Activated T-cell treated with anti-CD3 and anti-CD28 coated beads for 24 hours (primary cell): ENCODE measurements at regions not wholly inside any gene's neighbourhood (a gene's known extent, or its start where the extent isn't known, plus 50 kb on each side); places are given as distances from the start of the nearest gene placed in this dataset.

ENCODE experiments used
- DNase-seq: peaks from one replicate; pipeline ENCODE4 v3.0.0-alpha.2; 2020; ENCODE audit warnings: low read depth

DNA sequence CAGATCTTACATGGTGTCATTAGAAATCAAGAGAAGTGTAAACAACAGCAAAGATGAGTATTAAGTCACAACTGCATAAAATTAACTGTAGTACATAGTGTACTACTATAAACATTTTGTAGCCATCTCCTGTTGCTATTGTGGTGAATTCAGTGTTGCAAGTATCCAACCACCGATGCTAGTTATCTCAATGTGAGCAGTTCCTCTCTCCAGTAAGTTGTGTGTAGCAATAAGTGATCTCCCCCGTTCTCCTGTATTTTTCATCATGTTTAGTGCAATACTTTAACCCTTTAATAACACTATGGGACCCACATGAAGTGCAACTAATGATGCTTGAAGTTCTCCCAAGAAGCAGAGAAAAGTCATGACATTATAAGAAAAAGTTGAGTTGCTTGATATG, 264.7 kb upstream of the KCNH8 start:
- DNase-seq = no peak

DNA sequence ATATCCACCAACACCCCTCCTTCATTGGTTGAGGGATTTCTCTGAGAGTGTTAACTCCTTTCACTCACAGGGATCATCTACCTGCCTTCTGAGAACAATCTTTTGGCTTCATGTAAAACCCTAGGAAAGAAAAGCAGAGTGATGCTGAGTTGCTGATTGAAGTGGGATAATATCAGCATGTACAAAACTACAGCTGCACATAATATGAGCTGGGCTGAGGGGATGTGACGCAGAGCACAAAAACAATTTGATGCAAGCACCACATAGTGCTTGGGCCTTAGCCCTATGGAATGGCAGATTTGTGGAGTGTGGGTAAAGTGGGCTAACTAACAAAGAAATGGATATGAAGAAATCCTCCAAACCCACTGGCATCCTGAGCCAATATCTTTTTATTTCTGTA, 267.6 kb upstream of the KCNH8 start:
- DNase-seq = no peak

DNA sequence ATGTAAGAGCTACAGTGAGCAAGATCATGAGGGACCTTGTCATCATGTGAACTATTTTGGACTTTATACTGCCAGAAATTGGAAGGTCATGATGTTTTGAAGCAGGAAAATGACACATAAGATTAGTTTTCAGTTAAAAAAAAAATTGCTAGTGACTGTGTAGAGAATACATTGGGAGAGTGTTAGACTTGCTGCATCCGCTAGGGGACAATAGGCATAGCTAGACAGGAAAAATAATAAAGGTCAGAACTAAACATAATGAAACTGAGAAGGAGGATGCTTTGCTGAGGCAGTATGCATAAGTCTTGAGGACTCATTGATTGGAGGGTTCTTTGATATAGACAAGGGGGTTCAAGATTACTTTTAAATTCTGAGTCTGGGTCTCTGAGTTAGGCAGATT, 275.8 kb upstream of the KCNH8 start:
- DNase-seq = no peak

DNA sequence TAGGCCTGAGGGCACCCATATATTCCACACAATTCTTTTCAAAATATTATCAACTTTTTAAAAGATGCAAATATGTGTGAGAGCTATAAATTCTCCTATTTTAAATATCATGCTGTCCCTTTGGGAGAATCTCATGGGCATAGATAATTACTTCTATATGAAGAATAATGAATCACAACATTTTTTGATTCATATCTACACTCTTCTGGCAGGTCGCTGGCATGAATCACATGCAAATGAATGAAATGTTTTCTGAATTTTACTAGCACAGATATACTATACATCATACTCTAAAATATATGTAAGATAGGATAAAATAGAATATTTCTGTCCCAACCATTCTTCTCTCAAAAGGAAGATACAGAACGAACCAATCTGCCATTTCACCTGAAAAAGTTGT, 277.7 kb upstream of the KCNH8 start:
- DNase-seq = no peak

DNA sequence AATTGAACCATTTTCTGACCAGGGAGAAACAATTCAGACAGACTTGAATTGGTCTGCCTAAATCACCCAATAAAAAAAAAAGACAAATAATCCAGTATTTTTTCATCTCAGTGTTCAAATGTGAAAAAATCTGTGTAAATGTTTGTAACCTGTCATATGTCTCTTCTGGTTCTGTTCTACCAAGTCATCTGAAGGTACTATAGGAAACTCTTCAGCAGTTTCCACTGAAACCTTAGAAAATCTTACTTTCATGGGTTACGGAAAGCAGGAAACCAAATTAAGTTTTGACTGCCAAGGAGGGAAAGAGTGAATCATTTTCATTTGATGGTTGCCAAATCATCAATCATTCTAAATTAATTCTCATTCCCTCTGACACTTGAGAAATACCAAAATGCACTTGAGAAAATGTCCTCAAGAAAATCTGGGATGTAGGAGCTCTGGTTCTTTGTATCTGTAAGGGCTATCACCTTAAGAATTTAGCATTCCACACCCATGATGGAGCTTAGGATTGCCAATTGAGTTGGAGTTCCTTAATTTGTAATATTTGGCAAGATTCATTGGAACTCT, 278.2 kb upstream of the KCNH8 start:
- no peak for DNase-seq

DNA sequence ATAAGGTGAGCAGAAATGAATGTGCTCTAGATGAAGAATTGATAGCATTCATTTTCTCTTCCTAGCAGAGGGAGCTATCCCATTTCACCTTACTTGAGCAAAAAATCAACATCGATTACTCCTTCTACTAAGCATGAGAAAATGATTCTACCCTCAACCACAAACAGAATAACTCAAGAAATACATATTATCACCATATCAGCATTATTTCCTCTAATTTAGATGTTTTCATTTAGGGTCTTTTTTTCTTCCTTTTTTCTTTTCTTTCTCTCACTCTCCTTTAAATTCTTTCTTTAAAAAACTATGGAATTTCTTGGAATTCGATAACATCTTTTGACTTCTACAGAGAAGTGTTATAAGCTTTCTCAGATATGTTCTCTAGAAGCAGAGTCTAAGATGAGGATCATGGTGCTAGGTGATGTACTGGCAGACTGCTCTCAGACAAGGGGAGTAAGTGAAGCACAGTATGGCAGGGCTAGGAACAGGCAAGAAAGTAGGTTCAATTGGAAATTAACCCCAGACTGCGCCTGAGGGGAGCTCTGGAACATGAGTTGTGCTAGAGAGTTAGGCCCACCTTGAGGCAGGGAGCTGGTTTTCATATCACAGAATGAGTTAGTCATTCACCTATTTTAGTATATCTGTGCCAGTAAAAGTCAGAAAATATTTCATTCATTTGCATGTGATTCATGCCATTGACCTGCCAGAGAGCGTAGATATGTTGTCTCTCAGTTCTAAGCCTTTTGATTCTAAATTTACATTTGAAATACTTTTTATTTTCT, 279.2 kb upstream of the KCNH8 start:
- DNase-seq = peak; percentile 24

DNA sequence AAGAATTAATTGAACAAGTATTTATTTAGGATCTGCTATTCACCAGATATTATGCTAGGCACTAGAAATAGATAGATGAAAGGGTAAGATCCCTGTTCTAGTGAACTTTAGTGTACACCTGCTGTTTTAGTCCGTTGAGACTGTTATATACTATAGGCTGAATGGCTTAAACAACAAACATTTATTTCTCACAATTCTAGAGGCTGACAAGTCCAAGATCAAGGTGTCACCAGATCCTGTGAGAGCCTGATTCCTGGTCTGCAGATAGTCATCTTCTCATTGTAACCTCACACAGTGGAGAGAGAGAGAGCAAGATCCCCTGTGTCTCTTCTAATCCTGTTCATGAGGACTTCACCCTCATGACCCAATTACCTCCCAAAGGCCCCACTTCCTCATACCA, 281.4 kb upstream of the KCNH8 start:
- no peak for DNase-seq

DNA sequence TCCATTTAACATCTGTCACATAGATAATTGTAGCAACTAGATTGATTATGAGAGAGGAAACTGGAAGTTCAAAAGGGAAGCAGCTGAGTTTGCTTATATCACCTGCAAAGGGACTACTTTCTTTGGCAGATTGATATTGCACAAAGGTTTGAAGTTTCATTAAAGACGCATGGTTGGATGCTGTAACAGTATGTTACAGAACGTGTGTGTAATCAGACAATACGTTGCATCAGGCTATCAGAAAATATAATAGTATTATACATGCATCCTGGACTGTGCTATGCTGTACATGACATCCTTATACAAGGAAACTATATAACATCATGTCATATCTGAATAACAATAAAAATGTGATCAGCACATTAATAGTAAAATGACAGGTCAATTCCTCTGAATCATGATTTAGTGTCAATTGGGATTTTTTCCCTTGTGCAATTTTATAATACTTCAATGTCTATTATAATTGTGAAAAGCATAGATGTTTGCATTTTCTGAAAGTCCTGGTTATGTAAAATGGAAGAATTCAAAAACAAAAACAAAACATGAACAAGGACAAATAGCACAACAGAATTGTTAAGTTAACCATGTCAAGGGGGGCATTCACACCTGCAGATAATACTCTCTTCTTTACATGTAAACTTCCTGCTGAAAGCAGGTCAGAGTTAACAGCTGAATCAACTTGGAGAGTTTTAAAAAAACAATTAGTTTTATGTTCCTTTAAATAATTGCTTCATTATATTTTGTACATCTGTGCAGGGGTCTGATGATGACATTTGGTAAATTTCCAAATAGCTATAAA, 283.2 kb upstream of the KCNH8 start:
- no peak for DNase-seq

DNA sequence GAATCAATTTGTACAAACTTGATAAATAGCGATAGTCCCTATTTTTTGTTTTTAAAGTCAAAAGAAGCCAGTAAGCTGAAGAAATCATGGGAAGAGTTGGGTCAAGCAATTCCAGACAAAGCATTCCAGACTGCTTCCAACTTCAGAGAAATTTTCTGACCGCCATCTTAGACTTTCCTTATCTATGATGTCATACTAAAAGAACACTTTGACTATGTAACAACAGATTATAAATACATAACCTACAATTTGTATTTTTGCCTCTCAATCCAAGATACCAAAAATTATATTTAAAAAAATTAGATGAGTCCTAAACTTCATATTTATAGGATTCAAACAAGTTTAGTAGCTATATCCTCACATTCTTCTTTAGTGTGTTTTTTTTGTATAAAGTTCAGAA, 286.2 kb upstream of the KCNH8 start:
- no peak for DNase-seq

DNA sequence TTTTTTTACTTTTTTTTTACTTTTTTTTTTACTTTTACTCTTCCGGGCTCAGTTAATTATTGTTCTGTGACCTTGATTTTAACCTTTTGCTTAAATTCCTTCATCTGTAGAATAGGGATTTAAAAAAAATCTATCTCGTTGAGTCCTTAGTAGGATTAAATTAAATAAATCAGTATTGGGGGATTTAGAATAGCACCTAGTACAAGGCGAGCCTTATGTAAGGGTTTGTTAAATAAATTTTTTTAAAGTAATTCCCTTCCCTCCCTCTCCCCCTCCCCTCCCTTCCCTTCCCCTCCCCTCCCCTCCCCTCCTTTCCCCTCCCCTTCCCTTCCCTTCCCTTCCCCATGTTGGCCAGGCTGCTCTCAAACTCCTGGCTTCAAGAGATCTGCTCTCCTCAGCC, 287.2 kb upstream of the KCNH8 start:
- no peak for DNase-seq

DNA sequence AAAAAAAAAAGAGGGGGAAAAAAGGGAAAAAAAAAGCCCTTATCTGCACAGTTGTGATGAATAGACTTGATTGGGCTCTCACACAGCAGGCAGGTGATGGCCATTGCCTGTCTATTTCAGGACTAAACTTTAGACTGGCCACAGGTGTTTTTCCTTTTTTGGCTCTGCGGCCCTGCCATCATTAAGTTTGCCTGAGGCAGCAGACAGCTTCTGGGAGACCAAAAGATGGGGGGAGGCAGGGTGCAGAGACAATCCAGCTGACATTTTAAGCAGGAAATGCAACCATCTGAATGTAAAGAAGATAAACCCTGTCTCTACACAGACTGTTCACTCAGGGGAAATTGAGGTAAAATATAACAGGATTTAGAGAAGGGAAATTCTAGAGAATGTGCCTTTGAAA, 295.0 kb upstream of the KCNH8 start:
- DNase-seq = no peak

DNA sequence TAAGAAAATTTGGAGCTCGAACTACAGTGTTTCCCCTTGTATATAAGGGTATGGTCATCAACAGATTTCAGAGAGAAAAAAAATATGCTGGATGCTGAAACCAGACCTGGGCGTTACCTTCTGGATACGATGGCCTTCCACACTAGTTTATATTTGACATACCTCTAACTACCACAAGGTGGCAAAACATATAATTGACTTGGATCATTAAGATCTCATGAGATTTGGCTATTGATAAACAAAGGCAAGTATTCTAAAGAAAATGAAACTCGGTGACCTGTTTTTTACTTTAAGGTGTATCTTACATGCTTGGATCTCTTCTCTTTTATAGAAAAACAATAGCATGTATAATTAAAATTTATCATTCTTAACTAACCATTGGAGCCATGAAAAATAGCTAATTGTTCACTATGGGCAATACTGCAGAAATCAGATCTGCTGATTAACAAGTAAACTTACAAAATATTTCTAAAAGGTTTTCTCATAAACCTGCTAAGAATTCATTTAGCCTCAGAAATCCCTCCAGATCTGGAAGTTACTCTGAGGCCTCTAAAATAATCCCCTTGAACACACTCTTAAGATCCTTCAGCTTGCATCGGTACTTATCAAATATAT, 300.6 kb upstream of the KCNH8 start:
- no peak for DNase-seq

DNA sequence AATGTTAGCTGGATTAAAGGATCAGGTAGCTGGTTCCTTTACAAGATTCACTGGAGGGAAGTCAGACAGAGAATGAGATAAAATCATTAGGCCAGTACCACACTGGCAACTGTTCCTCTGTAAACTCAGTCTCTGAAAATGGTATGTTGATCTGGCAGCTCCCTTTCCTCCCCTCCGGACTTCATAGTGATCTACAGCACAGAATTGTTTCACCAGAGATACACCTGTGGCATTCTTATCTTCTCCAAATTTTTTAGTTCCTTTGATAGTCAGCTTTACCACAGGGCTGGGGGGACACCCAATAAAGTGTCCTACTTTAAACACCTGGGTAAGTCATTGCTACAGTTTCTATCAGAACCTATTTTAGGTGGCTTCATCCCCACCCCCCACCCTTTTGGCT, 304.3 kb upstream of the KCNH8 start:
- DNase-seq = no peak

DNA sequence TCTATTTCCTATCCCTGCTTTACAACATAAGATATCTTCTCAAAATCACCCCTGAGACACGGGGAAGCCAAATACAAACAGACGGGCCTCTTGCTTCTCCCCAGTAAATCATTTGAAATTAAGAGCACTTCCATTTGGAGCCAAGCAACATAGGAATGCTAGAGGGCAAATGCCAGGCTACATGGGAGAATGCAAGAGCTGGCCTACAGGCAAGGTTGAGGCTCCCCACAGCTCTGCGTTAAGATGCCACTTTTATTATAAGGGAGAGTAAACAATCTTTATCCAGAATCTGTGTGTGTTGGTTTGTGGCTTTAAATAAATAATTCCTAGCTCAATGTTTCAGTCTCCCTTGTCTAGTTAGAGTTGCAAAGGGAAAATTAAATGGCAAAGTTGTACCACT, 305.1 kb upstream of the KCNH8 start:
- no peak for DNase-seq

DNA sequence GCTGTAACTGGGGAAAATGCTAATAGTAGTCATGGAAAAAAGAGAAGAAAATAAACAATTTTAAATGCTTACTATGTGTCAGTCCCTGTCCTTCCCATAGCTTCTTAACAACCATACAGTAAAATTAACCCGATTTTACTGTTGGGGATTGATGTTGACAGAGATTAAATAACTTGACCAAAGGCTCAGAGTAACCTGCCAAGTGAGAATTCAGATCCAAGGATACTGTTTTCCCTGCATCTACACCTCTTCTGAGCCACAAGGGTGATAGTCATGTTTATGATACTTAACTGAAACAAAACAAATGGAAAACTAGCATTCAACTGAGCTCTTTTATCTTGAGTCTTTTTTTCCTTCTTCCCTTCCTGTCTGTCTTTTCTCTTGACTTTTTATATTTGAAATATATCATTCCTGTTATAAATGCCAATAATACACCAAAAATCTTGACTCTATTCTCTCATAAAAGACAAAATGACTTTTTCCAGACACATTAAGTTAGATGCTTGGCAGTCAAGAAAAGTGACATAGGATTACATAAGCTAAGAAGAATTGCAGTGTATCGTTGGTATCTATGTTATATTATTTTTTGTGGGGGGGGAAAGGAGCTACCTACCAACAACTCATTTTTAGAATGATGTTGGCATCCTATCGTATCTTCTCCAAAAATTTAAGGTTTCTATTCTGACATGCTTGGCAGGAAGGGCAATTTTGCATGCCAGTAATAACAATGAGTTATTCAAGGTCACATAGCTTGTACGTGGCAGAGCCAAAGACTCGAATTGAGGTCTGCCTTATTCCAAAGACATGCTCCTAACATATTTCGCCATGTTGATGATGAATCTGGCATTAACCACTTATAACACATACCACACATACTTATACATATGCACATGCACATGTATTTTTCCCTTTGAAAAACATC, 306.6 kb upstream of the KCNH8 start:
- DNase-seq = no peak

DNA sequence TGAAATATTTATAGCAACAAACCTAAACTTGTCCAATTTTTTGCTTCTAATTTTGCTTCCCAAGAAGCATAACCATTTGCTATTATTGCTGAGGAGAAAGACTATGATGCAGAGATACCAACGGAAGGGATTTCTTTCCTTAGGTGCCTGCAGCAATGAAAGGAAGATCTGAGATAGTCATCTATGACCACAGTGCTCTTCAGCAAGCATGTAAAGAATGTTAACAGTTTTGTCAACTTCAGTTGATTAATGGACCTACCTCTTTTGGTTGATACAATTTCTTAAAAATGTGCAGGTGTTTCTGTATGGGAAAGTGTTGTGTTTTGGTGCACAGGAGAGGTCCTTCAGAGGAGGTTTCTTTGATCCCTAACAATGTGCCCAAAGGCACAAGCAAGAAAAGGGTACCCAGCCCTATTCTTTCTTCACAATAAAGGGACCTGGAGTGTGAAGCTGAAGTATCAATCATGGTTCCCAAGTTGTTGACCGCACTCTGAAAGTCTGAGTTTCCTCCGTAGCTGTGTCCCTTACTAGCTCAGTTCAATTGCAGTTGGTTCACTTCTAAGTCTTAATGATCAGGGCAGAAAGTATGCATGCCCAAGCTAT, 307.7 kb upstream of the KCNH8 start:
- DNase-seq = no peak

DNA sequence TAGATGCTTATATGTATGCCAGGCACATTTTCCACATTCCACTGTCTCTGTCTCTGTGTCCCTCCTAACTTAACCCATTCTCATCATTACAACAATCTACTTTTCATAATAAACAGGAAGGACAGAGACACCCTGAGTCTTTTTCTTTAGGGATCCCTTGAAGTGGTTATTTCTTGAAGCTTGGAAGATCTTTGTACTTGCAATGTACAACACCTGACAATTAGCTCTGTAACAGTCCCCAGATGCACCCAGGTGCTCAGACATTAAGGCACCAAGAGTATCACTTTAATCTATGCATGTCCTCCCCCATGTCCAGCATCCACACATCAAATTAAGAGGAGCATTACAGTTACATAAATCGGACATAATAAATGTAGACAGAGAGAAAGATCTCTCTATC, 309.6 kb upstream of the KCNH8 start:
- no peak for DNase-seq

DNA sequence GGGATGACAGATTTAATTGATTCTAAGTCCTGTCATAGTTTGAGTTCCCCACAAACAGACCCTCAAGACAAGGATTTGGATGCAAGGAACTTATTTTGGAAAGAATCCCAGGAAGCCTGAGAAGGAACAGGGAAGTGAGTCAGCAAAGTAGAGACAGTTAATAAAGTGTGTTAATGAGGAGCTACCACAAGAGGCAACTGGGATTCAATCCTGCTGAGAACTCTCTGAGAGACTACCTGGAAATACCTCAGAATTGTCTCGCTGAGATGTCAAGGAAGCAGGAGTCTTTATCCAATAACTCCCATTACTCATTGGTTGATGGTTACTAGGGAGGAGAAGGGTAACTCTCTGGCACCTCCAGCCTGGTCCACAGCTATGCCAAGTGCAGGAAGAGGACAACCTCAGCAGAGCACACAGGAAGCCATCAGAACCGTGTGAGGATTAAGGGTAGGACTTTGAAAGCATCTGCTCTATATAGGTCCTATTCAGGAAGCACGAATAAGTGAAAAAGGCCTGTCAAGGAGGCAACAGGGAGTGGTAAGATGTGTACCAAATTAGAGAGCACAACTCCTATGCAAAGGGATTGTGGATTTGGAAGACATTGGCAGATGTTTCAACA, 311.1 kb upstream of the KCNH8 start:
- DNase-seq = no peak

DNA sequence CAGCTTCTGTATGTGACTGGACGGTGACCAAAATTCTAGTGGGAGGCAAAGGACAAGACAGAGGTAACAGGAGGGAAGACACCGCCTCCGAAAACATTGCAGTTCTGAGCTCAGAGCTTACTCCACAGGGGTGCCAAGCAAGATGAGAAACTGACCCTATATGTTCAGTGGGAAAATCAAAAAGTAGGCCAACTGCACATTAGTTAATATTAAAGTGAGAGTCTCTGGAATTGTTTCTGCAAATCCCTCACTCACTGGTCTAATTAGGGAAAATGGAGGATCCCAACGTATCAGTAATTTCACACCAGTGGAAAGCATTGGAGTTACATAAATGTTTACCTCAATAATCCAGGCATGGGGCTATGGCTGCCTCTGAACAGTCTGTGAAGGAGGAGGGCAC, 313.3 kb upstream of the KCNH8 start:
- DNase-seq = no peak

DNA sequence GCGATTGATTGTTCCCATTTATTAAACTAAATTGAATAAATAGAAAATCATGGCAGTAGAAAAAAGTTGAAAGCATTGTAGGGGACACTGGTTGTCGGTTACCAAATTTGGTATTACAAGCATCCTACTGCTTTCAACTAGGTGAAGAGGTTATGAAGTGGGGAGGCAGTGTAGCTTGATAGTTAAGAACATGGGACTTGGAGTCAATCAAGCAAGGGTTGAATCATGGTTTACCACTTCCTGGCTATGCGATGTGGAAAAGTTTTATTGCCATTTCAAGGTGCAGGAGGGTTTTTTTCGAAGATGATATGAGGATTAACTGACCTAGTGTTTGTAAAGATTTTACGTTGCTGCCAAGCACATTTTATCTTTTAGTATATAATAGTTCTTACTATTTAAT, 318.2 kb upstream of the KCNH8 start:
- DNase-seq = no peak

DNA sequence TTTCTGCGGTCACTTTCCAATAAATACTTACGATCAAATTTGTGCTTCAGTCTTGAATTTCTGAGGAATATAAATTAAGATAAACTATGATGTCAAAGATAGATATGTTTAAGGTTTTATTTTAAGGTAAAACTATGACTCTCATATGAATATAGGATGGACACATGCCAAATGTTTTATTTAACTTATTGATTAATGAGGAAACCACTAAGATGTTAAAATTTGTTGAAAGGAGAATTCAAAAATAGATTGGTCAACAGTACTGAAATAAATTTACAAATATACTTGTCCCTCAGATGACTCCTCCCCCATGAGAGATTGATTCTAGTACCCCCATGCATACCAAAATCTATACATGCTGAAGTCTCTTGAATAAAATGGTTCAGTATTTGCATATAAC, 319.7 kb upstream of the KCNH8 start:
- no peak for DNase-seq
